ENCODE measurements at regions not wholly inside any gene's neighbourhood (a gene's known extent, or its start where the extent isn't known, plus 50 kb on each side); places are given as distances from the start of the nearest gene placed in this dataset.

- TF ChIP-seq EZH2 (IDR thresholded peaks at IDR 0.05; ENCODE audit: insufficient read depth, poor library complexity, severe bottlenecking) (no peak), EZH2phosphoT487 (IDR thresholded peaks at IDR 0.05; ENCODE audit: insufficient read depth, low read depth) (no peak)
Measured at GRCh38 chr20:52814371-52814770, 157.8 kb upstream of the TSHZ2 start.
